H9 (cell line): ENCODE measurements at regions not wholly inside any gene's neighbourhood (a gene's known extent, or its start where the extent isn't known, plus 50 kb on each side); places are given as distances from the start of the nearest gene placed in this dataset.

ENCODE experiments used
- DNase-seq: peaks from one replicate; pipeline ENCODE4 v3.0.0-alpha.2; 2017
- H2AFZ ChIP-seq: one replicate; pipeline ENCODE4 v1.6.1; 2013; ENCODE audit warnings: mild to moderate bottlenecking, low read length, control low read depth, moderate library complexity
- H2AK5ac ChIP-seq: 2 replicates; pipeline ENCODE4 v1.6.1; 2013; ENCODE audit warnings: low read length, control low read depth, mixed read lengths; ENCODE audit not compliant: insufficient read length
- H2BK120ac ChIP-seq: one replicate; pipeline ENCODE4 v1.6.1; 2013; ENCODE audit warnings: low read depth, mild to moderate bottlenecking, low read length, control low read depth, inconsistent platforms; ENCODE audit not compliant: poor library complexity, severe bottlenecking
- H2BK12ac ChIP-seq: 2 replicates; pipeline ENCODE4 v1.6.1; 2013; ENCODE audit warnings: low read length, control low read depth, mixed read lengths, low read depth; ENCODE audit not compliant: insufficient read length
- H2BK15ac ChIP-seq: 2 replicates; pipeline ENCODE4 v1.6.1; 2013; ENCODE audit warnings: low read depth, low read length, control low read depth
- H2BK20ac ChIP-seq: one replicate; pipeline ENCODE4 v1.6.1; 2013; ENCODE audit warnings: low read depth, mild to moderate bottlenecking, low read length, control low read depth, inconsistent platforms; ENCODE audit not compliant: poor library complexity, severe bottlenecking
- H2BK5ac ChIP-seq: 2 replicates; pipeline ENCODE4 v1.6.1; 2013; ENCODE audit warnings: low read length, control low read depth, mixed read lengths; ENCODE audit not compliant: insufficient read length
- H3K14ac ChIP-seq: 2 replicates; pipeline ENCODE4 v1.6.1; 2013; ENCODE audit warnings: low read length, control low read depth; ENCODE audit not compliant: insufficient read depth
- H3K18ac ChIP-seq: 2 replicates; pipeline ENCODE4 v1.6.1; 2013; ENCODE audit warnings: low read depth, mild to moderate bottlenecking, mixed read lengths, low read length, control low read depth; ENCODE audit not compliant: insufficient read length
- H3K23ac ChIP-seq: 2 replicates; pipeline ENCODE4 v1.6.1; 2013; ENCODE audit warnings: low read length, control low read depth, mixed read lengths, low read depth; ENCODE audit not compliant: insufficient read length
- H3K23me2 ChIP-seq: 2 replicates; pipeline ENCODE4 v1.6.1; 2013; ENCODE audit warnings: low read depth, mild to moderate bottlenecking, mixed read lengths, low read length, control low read depth; ENCODE audit not compliant: insufficient read length, poor library complexity, severe bottlenecking
- H3K27ac ChIP-seq: 2 replicates; pipeline ENCODE4 v1.5.1; 2013; ENCODE audit warnings: low read length, control low read depth, mixed read lengths, low read depth; ENCODE audit not compliant: insufficient read length
- H3K27me3 ChIP-seq: 2 replicates; pipeline ENCODE4 v1.6.1; 2013; ENCODE audit warnings: low read length, control low read depth, inconsistent platforms; ENCODE audit not compliant: insufficient read depth
- H3K4ac ChIP-seq: 2 replicates; pipeline ENCODE4 v1.6.1; 2013; ENCODE audit warnings: low read depth, mild to moderate bottlenecking, control low read depth, inconsistent platforms, low read length, moderate library complexity
- H3K4me1 ChIP-seq: 2 replicates; pipeline ENCODE4 v1.6.1; 2013; ENCODE audit warnings: low read length, control low read depth, inconsistent platforms; ENCODE audit not compliant: insufficient read depth
- H3K4me2 ChIP-seq: 2 replicates; pipeline ENCODE4 v1.6.1; 2013; ENCODE audit warnings: low read length, control low read depth, mixed read lengths; ENCODE audit not compliant: insufficient read length, insufficient read depth
- H3K56ac ChIP-seq: 2 replicates; pipeline ENCODE4 v1.6.1; 2013; ENCODE audit warnings: low read depth, mild to moderate bottlenecking, mixed read lengths, low read length, control low read depth; ENCODE audit not compliant: insufficient read length
- H3K79me1 ChIP-seq: 2 replicates; pipeline ENCODE4 v1.6.1; 2013; ENCODE audit warnings: low read depth, mild to moderate bottlenecking, moderate library complexity, low read length, control low read depth, inconsistent platforms; ENCODE audit not compliant: insufficient read depth, poor library complexity, severe bottlenecking
- H3K79me2 ChIP-seq: 2 replicates; pipeline ENCODE4 v1.6.1; 2013; ENCODE audit warnings: low read length, control low read depth, inconsistent platforms; ENCODE audit not compliant: insufficient read depth
- H3K9ac ChIP-seq: 2 replicates; pipeline ENCODE4 v1.6.1; 2013; ENCODE audit warnings: low read length, control low read depth, mixed read lengths; ENCODE audit not compliant: insufficient read length; ENCODE audit errors: extremely low read depth
- H3K9me3 ChIP-seq: one replicate; pipeline ENCODE4 v1.6.1; 2013; ENCODE audit warnings: low read depth, low read length, inconsistent platforms; ENCODE audit not compliant: control insufficient read depth
- H3T11ph ChIP-seq: one replicate; pipeline ENCODE4 v1.6.1; 2013; ENCODE audit warnings: mild to moderate bottlenecking, low read length, control low read depth, inconsistent platforms
- H4K20me1 ChIP-seq: one replicate; pipeline ENCODE4 v1.6.1; 2013; ENCODE audit not compliant: control insufficient read depth, insufficient read length, insufficient read depth
- H4K5ac ChIP-seq: 2 replicates; pipeline ENCODE4 v1.6.1; 2013; ENCODE audit warnings: low read depth, mild to moderate bottlenecking, mixed read lengths, low read length, control low read depth; ENCODE audit not compliant: insufficient read length
- H4K8ac ChIP-seq: replicated peaks from 2 replicates; pipeline ENCODE4 v1.6.1; 2013; ENCODE audit warnings: low read length, control low read depth, mixed read lengths, low read depth; ENCODE audit not compliant: insufficient read length
- H4K91ac ChIP-seq: 2 replicates; pipeline ENCODE4 v1.6.1; 2013; ENCODE audit warnings: low read depth, mild to moderate bottlenecking, moderate library complexity, mixed read lengths, low read length, control low read depth; ENCODE audit not compliant: insufficient read length
- H3K27ac Mint-ChIP-seq, 3 experiments: 2 replicates in 2 of 3; 3 replicates in 1 of 3; pipeline ENCODE4 v1.8.0; 2020 to 2021; ENCODE audit warnings: mixed read lengths in 3 of 3, mild to moderate bottlenecking in 1 of 3, moderate library complexity in 1 of 3
- H3K27me3 Mint-ChIP-seq: 2 replicates; pipeline ENCODE4 v1.8.0; 2021; ENCODE audit warnings: low read depth, mild to moderate bottlenecking, moderate library complexity, mixed read lengths
- H3K36me3 Mint-ChIP-seq, 3 experiments: 2 replicates in 2 of 3; 3 replicates in 1 of 3; pipeline ENCODE4 v1.8.0; 2020 to 2021; ENCODE audit warnings: low read depth in 3 of 3, mixed read lengths in 3 of 3; ENCODE audit not compliant: insufficient read depth in 1 of 3
- H3K4me1 Mint-ChIP-seq, 2 experiments: 2 replicates each; pipeline ENCODE4 v1.8.0; 2020; ENCODE audit warnings: mixed read lengths in 2 of 2
- H3K4me3 Mint-ChIP-seq, 2 experiments: 2 replicates in 1 of 2; 3 replicates in 1 of 2; pipeline ENCODE4 v1.8.0; 2020 to 2021; ENCODE audit warnings: mild to moderate bottlenecking in 2 of 2, mixed read lengths in 2 of 2, moderate library complexity in 1 of 2
- H3K9me3 Mint-ChIP-seq, 2 experiments: 2 replicates in 1 of 2; 3 replicates in 1 of 2; pipeline ENCODE4 v1.8.0; 2020; ENCODE audit warnings: mild to moderate bottlenecking in 2 of 2, mixed read lengths in 2 of 2, moderate library complexity in 1 of 2
- WGBS: extraction: QIAGEN DNeasy Blood & Tissue Kit; methylation state at CpG from one replicate; pipeline ENCODE4 v1.1.7; 2013; ENCODE audit warnings: missing lambda C conversion rate, low lambda C conversion rate, mixed read lengths; ENCODE audit not compliant: insufficient read length; ENCODE audit errors: extremely low coverage; 5-methylcytosine and 5-hydroxymethylcytosine counted together
- TF ChIP-seq, protein P1 (sequence below): fragments of 200-600 bp; sonication (generic); conservative IDR thresholded peaks from 3 replicates; pipeline ENCODE4 v1.8.0; 2021; ENCODE audit warnings: antibody characterized with exemption, mild to moderate bottlenecking

DNA sequence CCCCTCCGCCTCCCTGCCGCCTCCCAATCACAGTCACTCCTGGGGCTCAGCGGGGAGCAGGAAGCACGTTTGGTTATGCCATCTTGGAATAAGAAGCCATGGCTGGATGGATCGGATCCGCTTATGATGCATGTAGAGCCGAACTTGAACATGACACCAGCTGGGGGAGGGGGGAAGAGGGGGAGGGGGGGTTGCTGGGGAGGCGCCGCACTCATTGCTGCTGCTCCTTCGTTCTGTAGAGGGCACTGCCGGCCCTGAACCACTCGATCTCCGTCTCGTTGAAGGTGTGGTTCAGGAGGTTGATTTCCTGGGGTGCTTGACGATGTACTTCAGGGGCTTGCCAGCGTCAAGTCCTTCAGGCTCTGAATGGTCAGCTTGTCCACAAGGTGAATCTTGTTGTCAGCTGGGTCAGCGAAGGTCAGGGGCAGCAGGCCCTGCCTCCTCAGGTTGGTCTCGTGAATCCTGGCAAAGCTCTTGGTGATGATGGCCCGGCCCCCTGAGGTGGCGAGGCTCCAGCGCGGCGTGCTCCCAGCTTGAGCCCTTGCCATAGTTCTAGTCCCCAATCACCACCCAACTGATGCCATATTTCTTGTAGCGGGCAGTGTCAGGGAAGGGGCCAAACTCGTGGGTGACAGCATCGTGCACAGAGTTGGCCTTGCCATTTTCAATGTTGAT lies 476.9 kb upstream of the ISX start:
- no peak overlapping the region for H4K8ac ChIP-seq
- H2AFZ ChIP-seq, result no peak overlapping the region
- no peak overlapping the region for H3K9ac ChIP-seq
- no CpG with 5 or more reads among the region's 26 CpGs for WGBS
- no peaks in the 10 kb centered on the region for H3K79me1 ChIP-seq
- H3K23ac ChIP-seq, result no peak overlapping the region
- no peak overlapping the region for H3K4me2 ChIP-seq
- TF ChIP-seq, protein P1, sequence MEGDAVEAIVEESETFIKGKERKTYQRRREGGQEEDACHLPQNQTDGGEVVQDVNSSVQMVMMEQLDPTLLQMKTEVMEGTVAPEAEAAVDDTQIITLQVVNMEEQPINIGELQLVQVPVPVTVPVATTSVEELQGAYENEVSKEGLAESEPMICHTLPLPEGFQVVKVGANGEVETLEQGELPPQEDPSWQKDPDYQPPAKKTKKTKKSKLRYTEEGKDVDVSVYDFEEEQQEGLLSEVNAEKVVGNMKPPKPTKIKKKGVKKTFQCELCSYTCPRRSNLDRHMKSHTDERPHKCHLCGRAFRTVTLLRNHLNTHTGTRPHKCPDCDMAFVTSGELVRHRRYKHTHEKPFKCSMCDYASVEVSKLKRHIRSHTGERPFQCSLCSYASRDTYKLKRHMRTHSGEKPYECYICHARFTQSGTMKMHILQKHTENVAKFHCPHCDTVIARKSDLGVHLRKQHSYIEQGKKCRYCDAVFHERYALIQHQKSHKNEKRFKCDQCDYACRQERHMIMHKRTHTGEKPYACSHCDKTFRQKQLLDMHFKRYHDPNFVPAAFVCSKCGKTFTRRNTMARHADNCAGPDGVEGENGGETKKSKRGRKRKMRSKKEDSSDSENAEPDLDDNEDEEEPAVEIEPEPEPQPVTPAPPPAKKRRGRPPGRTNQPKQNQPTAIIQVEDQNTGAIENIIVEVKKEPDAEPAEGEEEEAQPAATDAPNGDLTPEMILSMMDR, result peak; percentile 26; the same call in 1 of the 3 replicates
- Mint-ChIP-seq H3K4me1 (peaks cover 0 to 4% of the 10 kb centered on the region in 2 experiments; a peak in 2 of 4 replicates), H3K4me3 (no peak overlapping the region), H3K27ac (no peak overlapping the region), H3K36me3 (no peaks in the 10 kb centered on the region), H3K27me3 (peaks cover 2% of the 10 kb centered on the region), H3K9me3 (no peaks in the 10 kb centered on the region)
- H3K56ac ChIP-seq, result no peak overlapping the region
- no peak overlapping the region for H2BK15ac ChIP-seq
- no peaks in the 10 kb centered on the region for H3K27me3 ChIP-seq
- H3K27ac ChIP-seq, result no peak overlapping the region
- H3K18ac ChIP-seq, result no peak overlapping the region
- H2AK5ac ChIP-seq, result no peak overlapping the region
- no peak overlapping the region for H4K5ac ChIP-seq
- no peak overlapping the region for H3K4ac ChIP-seq
- H2BK5ac ChIP-seq, result no peak overlapping the region
- no peak overlapping the region for H2BK12ac ChIP-seq
- no peaks in the 10 kb centered on the region for H3K9me3 ChIP-seq
- no peak overlapping the region for H2BK120ac ChIP-seq
- DNase-seq, result peak; percentile 50
- no peak overlapping the region for H4K91ac ChIP-seq
- no peak overlapping the region for H2BK20ac ChIP-seq
- no peaks in the 10 kb centered on the region for H3K4me1 ChIP-seq
- H3K23me2 ChIP-seq, result no peaks in the 10 kb centered on the region
- H3T11ph ChIP-seq, result no peak overlapping the region
- H4K20me1 ChIP-seq, result no peaks in the 10 kb centered on the region
- no peak overlapping the region for H3K14ac ChIP-seq
- H3K79me2 ChIP-seq, result no peaks in the 10 kb centered on the region
